ENCODE measurements at regions not wholly inside any gene's neighbourhood (a gene's known extent, or its start where the extent isn't known, plus 50 kb on each side); places are given as distances from the start of the nearest gene placed in this dataset.

DNA sequence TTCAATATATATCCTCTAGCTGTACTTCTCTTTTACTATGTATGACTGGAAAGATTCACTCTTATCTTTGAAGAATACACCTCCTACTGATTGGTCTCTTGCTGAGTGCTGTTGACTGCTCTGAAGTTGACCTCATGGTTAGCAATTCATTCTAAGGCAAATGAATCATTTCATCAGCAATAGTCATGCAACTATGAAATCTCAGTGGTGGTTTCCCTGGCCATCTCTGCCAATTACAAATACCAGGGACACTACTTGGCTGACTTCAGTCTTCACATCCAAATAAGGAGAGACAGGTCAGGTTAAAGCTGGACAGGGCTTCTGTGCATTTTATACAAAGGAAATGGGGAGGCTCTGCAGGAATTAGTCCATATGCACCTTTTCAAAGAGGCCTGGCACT is 333.5 kb upstream of the ACTBL2 start:
- TF ChIP-seq, protein P1, sequence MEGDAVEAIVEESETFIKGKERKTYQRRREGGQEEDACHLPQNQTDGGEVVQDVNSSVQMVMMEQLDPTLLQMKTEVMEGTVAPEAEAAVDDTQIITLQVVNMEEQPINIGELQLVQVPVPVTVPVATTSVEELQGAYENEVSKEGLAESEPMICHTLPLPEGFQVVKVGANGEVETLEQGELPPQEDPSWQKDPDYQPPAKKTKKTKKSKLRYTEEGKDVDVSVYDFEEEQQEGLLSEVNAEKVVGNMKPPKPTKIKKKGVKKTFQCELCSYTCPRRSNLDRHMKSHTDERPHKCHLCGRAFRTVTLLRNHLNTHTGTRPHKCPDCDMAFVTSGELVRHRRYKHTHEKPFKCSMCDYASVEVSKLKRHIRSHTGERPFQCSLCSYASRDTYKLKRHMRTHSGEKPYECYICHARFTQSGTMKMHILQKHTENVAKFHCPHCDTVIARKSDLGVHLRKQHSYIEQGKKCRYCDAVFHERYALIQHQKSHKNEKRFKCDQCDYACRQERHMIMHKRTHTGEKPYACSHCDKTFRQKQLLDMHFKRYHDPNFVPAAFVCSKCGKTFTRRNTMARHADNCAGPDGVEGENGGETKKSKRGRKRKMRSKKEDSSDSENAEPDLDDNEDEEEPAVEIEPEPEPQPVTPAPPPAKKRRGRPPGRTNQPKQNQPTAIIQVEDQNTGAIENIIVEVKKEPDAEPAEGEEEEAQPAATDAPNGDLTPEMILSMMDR (IDR thresholded peaks at IDR 0.05): no peak
- TF ChIP-seq POLR2AphosphoS5 (IDR thresholded peaks at IDR 0.05): no peak

All from breast epithelium (tissue), 3 donors.